8988T (cell line): ENCODE measurements at regions not wholly inside any gene's neighbourhood (a gene's known extent, or its start where the extent isn't known, plus 50 kb on each side); places are given as distances from the start of the nearest gene placed in this dataset.
"Not testable (repeated sequence)": the region's sequence is repeated elsewhere in the genome, so short reads cannot be mapped to it uniquely, and the experiment has no call there.

Source experiments
- DNase-seq: peaks from one replicate; pipeline ENCODE4 v3.0.0; 2011

DNA sequence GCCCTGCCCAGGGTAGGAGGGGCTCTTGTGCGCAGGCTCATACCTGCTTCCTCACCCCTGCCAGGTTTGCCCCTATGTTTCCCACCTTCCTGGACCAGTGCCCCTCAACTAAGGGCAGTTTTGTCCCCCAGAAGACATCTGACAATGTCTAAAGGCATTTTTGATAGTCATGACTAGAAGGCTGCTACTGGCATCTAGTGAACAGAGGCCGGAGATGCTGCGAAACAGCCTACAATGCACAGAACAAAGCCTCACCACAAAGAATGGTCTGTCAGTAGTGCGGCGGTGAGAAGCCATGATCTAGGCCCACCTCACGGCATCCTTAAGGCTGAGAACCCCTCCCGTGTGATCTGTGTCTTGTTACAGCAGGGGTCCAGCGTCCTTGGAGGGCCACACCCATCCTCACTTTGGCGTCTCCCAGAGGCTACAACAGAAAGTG, 96.0 kb downstream of the TMEM17 start:
- no peak for DNase-seq

DNA sequence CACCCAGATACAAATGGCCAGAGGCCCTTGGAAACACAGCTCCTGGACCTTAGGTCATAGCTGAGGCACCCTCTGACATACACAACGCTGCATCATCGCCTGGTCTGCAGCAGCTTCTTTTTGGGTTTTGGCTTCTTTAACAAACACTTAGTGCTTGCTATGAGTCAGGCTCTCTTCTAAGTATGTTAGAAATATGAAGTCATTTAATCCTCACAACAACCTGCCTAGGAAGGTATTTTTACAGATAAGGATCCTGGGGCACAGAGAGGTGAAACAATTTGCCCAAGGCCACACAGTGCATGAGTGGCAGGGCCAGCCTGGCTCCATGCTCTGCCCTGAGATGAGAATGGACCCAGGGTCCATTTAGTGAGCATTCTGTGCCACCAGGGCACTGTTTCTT, 96.6 kb downstream of the TMEM17 start:
- DNase-seq, result no peak

DNA sequence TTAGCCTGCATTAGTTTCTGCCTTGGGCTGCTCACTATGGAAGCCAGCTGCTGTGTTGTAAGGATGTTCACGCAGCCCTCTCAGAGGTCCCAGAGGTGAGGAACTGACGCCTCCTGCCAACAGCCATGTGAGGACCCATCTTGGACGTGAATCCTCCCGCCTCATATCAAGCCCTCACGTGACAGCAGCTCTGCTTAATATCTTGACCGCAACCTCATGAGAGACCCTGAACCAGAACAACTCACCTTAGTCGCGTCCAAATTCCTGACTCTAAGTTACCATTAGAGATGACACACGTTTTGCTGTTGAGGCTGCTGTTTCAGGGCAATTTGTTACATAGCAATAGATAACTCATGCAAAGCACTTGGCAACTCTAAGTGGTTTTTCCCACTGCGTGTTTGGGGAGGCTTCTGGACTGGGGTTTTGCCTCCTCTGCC, 97.7 kb downstream of the TMEM17 start:
- DNase-seq, result no peak

DNA sequence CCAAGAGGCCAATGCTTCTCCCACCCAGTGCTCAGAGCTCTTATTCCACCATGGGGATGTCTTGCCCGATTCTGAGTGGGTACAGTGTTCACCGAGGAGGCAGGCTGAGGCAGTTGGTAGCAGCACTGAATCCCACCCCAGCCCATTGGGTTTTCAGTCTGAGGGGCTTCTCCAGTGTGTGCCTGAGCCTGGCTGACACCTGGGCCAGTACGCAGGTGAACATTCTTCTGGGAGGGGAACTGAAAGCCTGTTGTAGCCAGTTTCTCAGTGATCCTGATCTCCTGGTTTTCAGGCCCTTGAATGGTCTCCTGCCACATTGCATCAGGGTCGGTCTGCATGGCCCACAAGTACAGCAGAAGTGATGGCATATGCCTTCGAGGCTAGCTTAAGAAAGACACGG, 98.2 kb downstream of the TMEM17 start:
- DNase-seq, result no peak

DNA sequence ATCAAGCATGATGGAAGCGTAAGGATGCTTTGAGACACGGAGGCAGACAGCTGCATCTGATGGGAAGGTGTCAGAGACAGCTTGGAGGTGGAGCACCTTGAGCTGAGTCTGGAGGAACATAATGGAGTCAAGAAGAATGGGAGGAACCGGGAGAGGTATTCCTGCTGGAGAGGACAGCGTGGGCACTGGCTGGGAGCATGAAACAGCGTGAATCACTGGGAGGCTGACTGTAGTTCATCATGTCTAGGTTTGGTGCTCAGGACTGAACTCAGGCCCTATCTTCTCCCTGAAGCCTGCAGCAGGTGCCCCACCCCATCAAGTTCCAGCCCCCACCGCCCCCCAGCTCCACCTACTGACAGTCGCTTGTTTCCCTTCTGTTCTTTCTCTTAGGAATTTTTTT, 98.6 kb downstream of the TMEM17 start:
- no peak for DNase-seq

GRCh38 chr2:62406573-62407043, 99.4 kb downstream of the TMEM17 start:
- DNase-seq, result no peak

DNA sequence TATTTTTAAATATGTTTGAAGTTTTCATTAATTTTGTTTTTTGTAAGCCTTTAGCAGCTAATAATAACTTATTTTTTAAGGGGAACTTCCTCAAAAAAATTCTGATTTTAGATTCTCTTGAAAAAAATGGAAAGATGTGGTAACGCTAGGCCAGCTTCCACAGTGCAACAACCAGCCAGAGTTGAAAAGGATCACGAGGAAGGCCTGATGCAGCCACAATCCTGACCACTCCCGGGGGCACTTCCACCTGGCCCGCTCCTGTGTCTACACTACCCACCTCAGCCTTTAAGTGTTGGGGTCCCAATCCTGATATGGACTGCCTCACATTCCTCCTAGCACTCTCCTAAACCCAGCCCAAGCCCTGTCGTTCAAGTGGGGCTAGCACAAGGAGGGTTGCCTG, 101.1 kb downstream of the TMEM17 start:
- no peak for DNase-seq

- DNase-seq, result no peak
Measured at GRCh38 chr2:62402156-62402555, 103.8 kb downstream of the TMEM17 start.

DNA sequence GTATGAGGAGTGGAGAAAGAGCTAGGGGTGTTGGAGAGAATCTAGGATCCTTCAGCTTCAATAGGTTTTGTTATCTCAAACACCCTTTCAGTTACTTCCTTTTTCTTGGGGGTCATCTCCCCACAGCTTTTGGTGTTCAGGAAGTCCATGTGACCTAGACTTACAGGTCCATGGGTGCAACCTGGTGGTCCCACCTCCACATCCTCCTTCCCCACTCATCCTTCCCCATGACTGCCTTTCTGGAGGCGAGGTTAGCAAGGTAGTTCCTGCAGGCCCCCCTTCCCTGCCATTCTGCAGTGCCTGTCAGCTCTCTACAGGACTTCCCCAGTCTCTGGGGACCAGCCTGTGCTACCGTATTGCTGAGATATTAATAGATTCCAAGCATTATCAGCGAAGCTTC, 107.6 kb downstream of the TMEM17 start:
- DNase-seq, result no peak

GRCh38 chr2:62396880-62397279, 109.1 kb downstream of the TMEM17 start:
- DNase-seq, result no peak

DNA sequence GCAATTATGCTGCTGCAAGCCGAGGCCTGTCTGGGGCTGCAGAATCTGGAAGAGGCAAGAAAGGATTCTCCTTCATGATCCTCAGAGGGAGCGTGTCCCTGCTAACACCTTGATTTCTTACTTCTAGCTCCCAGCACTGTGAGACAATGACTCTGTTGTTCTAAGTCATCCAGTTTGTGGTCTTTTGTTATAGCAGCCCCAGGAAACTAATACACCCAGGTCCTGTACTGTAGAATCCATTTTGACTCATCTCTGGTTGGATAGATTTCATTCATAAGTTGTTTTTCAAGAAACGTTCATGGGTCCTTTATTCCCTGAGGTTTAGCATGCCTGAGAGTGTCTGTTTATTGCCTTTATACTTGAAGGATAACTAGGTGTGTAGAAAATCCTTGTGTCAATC, 112.7 kb downstream of the TMEM17 start:
- no peak for DNase-seq

GRCh38 chr2:62391696-62392095, 114.3 kb downstream of the TMEM17 start:
- DNase-seq, result no peak

- DNase-seq, result not testable (repeated sequence)
Measured at GRCh38 chr2:62386378-62386777, 119.6 kb downstream of the TMEM17 start.

DNA sequence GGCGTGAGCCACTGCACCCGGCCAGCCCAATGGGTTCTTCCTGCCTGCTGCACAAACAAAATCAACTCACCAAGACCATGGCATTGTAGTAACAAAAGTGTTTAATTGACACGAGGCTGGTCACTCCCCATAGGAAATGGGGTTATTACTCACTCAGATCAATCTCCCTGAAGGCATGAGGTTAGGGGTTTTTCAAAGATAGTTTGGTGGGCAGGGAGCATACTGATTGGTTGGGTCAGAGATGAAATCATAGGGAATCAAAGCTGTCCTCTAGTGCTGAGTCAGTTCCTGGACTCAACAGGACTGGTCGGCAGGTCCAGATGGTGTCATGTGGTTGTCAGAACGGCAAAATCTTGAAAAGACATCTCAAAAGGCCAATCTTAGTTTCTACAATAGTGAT, 122.1 kb downstream of the TMEM17 start:
- DNase-seq, result no peak

- DNase-seq, result no peak
Measured at GRCh38 chr2:62382757-62383156, 123.2 kb downstream of the TMEM17 start.

- DNase-seq, result no peak
Measured at GRCh38 chr2:62382122-62382521, 123.9 kb downstream of the TMEM17 start.

GRCh38 chr2:62381656-62382055, 124.3 kb downstream of the TMEM17 start:
- DNase-seq, result no peak

DNA sequence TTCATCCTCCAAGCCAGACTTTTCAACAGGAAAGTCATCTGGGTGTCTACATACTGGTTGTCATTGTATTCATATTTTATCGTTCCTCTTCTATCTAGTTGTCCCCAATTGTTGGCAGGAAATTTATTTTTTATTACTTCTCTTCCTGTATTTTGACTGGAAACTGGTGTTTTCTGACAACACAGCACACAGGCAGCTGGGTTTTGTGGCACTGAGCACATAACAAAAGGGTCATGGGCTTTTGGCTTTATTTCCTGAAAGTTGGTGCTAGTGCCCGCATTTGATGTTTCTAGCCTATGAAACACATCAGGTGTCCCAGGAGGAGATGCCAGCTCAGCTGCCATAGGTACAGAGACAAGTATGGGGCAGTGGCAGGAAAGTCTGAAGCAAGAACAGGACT, 126.4 kb downstream of the TMEM17 start:
- no peak for DNase-seq

DNA sequence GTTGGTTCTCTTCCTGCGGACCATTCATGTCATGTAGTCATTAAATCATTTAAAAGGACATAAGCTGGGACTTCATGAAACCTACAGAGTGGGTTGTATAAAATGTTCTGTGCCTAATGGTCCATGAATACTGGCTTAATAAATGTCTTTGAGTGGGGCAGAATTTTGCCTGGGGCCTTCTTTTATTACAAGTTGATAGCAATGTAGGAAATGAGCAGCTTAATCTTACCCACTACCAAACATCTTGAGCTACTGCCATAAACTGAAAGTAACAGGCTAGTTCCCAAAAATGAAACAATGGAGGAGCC, 130.9 kb downstream of the TMEM17 start:
- no peak for DNase-seq

DNA sequence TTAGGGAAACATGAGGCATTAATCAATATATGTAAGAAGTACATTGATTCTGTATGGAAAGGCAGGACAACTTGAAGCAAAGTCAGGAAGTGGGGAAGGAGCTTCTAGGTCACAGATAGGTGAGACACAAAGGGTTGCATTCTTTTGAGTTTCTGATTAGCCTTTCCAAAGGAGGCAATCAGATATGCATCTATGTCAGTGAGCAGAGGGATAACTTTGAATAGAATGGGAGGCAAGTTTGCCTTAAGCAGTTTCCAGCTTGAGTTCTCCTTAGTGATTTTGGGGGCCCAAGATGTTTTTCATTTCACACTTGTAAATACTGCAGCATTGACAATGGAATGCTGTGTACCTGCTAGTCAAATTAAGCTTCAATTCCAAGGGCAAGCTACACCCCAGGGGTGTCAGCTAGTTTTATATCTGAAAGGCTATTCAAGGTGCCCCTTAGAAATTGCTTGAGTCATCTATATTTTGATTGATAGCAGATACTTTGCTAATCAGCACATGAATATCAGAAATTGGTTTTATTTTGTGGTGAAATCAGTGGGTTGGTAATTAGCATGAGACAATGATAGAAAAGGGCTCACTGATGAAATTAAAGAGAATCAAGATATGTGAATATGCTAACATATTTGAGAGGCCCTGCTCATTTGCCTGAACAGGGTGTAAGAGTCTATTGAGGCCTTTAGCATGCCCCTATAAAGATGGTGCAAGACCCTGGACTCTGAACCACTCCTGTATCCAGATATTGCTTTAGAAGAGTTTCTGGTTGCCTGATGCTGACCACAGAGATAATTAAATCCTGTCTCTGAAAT, 131.5 kb downstream of the TMEM17 start:
- no peak for DNase-seq

- DNase-seq, result no peak
Measured at GRCh38 chr2:62372824-62373223, 133.2 kb downstream of the TMEM17 start.

DNA sequence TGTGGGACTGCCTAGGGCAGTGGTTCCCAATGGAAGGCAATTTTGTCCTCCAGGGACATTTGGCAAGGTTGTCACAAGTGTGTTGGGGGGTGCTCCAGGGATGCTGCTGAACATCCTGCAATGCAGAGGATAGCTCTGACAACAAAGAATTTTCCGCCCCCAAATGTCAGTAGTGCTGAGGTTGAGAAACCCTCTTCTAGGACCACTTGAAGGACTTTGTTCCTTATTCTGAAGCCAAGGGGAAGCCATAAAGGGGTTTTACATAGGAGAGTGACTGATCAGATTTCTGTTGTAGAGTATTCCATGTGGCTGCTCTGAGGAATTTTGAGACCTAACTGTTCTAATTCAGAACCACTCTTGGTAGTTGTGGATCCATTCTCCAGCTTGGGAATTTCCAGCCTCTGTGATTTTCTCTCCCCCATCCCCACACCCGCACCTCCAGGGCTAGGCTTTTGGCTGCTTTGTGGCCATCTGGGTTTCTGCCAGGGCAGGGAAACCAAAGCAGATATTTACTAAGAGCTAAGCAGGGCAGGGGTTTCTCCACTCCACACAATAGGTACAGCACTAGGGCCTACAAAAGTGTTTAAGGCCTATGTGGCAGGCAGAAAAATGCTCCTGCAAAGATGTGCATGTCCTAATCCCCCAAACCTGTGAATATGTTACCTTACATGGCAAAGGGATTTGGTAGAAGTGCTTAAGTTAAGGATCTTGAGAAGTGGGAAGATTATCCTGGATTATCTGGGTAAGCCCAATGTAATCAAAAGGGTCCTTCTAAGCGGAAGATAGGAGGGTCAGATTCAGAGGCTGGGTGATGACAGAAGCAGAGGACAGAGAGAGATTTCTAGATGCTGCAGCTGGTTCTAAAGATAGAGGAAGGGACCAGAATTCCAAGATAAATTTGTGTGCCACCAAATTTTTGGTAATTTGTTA, 135.4 kb downstream of the TMEM17 start:
- DNase-seq, result no peak

DNA sequence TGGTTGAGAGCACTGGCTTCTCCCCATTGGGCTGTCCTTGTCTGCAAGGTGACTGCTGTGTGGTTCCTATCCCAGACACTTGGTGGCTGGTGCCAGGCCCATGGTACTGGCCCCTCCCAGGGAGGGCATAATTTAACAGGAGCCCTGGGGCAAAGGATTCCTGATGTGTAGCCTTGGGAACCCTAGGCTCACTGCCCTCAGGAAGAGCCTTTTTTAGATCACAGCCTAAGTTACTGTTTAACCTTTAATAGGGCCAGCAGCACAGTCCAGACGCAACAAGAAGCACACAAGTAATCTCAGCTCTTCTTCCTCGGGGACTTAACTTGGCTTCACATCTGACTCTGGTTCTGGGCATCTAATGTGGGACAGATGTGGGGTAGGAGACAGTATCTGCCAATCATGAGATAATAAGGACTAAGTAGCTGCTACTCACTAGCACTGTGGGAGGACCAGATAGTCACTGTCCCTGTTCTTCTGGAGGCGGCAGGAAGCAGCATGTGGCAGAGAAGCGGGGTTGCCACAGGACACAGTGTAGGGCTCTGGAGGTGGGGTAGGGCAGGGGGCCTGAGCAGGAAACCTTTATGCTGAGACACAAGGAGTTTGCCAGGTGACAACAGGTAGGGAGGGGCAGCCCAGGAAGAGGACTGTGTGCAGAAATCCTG, 136.3 kb downstream of the TMEM17 start:
- no peak for DNase-seq
